RWPE2 (cell line): ENCODE measurements at regions not wholly inside any gene's neighbourhood (a gene's known extent, or its start where the extent isn't known, plus 50 kb on each side); places are given as distances from the start of the nearest gene placed in this dataset.

Source experiments
- ATAC-seq: fragments of 200-7000 bp; cut with Tn5 transposase; 3 replicates; pipeline ENCODE4 v1.9.1; 2021; ENCODE audit warnings: low read depth
- DNase-seq: peaks from one replicate; pipeline ENCODE4 v3.0.0-alpha.2; 2020; ENCODE audit warnings: low spot score
- H3K27ac ChIP-seq: fragments of 450-650 bp; 2 replicates; pipeline ENCODE4 v1.5.1; 2017; ENCODE audit warnings: mild to moderate bottlenecking; ENCODE audit not compliant: poor library complexity, severe bottlenecking
- H3K27me3 ChIP-seq: fragments of 250-450 bp; sonication (Bioruptor Pico); 2 replicates; pipeline ENCODE4 v1.5.1; 2021; ENCODE audit warnings: mild to moderate bottlenecking, moderate library complexity; ENCODE audit not compliant: insufficient read depth, poor library complexity, severe bottlenecking
- H3K36me3 ChIP-seq: fragments of 250-450 bp; sonication (Bioruptor Pico); 2 replicates; pipeline ENCODE4 v1.5.1; 2020; ENCODE audit warnings: low read depth, mild to moderate bottlenecking, moderate library complexity
- H3K4me1 ChIP-seq: fragments of 250-450 bp; sonication (Bioruptor Pico); 2 replicates; pipeline ENCODE4 v1.5.1; 2021; ENCODE audit warnings: mild to moderate bottlenecking, moderate library complexity; ENCODE audit not compliant: insufficient read depth, poor library complexity, severe bottlenecking
- H3K4me3 ChIP-seq: fragments of 250-450 bp; sonication (Bioruptor Pico); 2 replicates; pipeline ENCODE4 v1.5.1; 2021; ENCODE audit warnings: mild to moderate bottlenecking, moderate library complexity; ENCODE audit not compliant: severe bottlenecking
- H3K9me3 ChIP-seq: fragments of 250-450 bp; sonication (Bioruptor Pico); 2 replicates; pipeline ENCODE4 v1.5.1; 2021; ENCODE audit warnings: mild to moderate bottlenecking, moderate library complexity; ENCODE audit not compliant: severe bottlenecking
- CTCF ChIP-seq: fragments of 450-650 bp; IDR thresholded peaks from one replicate; pipeline ENCODE4 v1.5.1; 2017; ENCODE audit warnings: mild to moderate bottlenecking, moderate library complexity; ENCODE audit not compliant: poor library complexity, severe bottlenecking

GRCh38 chr11:130585545-130585944, 137.1 kb downstream of the ADAMTS15 start:
- no peak overlapping the region for H3K4me3 ChIP-seq
- no peak for TF ChIP-seq CTCF
- DNase-seq (no peak), ATAC-seq (peak; percentile 48)
- H3K27me3 ChIP-seq: no peaks in the 10 kb centered on the region
- peak overlapping the region; percentile 31 for H3K27ac ChIP-seq
- no peaks in the 10 kb centered on the region for H3K9me3 ChIP-seq
- no peaks in the 10 kb centered on the region for H3K36me3 ChIP-seq
- H3K4me1 ChIP-seq: peaks cover 13% of the 10 kb centered on the region

DNA sequence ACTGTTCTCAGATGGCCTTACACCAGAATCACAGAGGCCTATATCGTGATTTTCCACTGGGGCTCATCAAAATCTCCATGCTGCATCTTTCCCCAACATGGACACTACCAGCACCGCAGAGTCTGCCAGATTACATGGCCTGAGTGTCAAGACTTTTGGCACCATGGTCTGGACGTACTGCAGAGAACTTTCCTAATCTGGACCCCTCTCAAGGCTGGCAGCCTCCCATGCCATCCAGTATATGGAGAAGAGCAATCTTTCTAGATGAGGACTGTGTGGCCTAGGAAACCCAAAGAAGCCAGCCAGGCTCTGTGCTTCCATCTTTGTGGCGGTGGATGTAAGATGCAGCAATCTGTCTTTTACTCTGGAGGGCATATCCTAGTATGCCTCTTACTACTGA, 139.2 kb downstream of the ADAMTS15 start:
- no peaks in the 10 kb centered on the region for H3K9me3 ChIP-seq
- H3K4me3 ChIP-seq: no peak overlapping the region
- TF ChIP-seq CTCF: no peak

GRCh38 chr11:130588471-130588870, 140.0 kb downstream of the ADAMTS15 start:
- H3K9me3 ChIP-seq: no peaks in the 10 kb centered on the region
- H3K4me1 ChIP-seq: peaks cover 5% of the 10 kb centered on the region
- DNase-seq (no peak), ATAC-seq (no peak)
- no peaks in the 10 kb centered on the region for H3K36me3 ChIP-seq
- no peak overlapping the region for H3K27ac ChIP-seq
- no peaks in the 10 kb centered on the region for H3K27me3 ChIP-seq
- TF ChIP-seq CTCF: no peak
- no peak overlapping the region for H3K4me3 ChIP-seq

More for the DNA sequence above, 139.2 kb downstream of the ADAMTS15 start:
- no peaks in the 10 kb centered on the region for H3K36me3 ChIP-seq
- H3K27ac ChIP-seq: no peak overlapping the region
- no peaks in the 10 kb centered on the region for H3K27me3 ChIP-seq
- DNase-seq (no peak), ATAC-seq (no peak)
- peaks cover 5% of the 10 kb centered on the region for H3K4me1 ChIP-seq

DNA sequence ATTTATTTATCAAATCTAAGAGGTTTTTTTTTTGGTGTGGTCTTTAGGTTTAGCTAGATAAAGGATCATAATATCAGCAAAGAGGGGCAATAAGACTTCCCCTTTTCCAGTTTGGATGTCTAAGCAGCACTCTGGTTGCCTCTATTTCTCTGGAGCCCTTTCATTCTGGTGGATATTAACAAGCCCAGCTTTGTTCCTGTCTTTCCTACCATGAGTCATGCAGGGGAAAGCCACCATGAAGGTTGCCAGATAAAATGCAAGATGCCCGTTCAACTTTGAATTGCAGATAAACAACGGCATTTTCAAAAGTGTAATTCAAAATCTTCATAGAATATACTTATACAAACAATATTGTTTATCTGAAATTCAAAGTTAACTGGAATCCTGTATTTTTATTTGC, 143.6 kb downstream of the ADAMTS15 start:
- H3K27me3 ChIP-seq: no peaks in the 10 kb centered on the region
- no peak overlapping the region for H3K27ac ChIP-seq
- no peak overlapping the region for H3K4me3 ChIP-seq
- DNase-seq (no peak), ATAC-seq (0 out of 3 replicates have a peak, but pooled peaks have one; percentile 55)
- peaks cover 5% of the 10 kb centered on the region for H3K4me1 ChIP-seq
- no peak for TF ChIP-seq CTCF
- H3K36me3 ChIP-seq: no peaks in the 10 kb centered on the region
- no peaks in the 10 kb centered on the region for H3K9me3 ChIP-seq

DNA sequence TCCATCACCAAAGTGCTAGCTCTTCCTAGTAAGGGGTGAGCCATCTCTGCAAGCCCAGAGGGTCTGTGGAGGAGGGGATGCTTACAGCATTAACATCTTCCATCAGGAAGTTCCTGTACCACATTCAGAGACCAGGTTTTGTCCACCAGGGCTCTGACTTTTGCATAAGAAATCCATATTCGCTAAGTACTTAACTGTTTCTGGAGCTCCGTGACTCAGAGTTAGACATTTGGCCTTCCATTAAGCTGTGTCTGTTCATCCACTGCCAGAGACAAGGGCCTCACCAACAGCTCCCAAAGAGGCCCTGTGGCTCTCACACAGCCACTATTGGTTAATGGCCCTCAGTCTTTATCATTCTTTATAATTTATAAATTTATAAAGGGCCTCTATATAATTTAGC, 144.6 kb downstream of the ADAMTS15 start:
- no peaks in the 10 kb centered on the region for H3K9me3 ChIP-seq
- DNase-seq (no peak), ATAC-seq (no peak)
- no peak for TF ChIP-seq CTCF
- peaks cover 5% of the 10 kb centered on the region for H3K4me1 ChIP-seq
- H3K27ac ChIP-seq: no peak overlapping the region
- no peaks in the 10 kb centered on the region for H3K27me3 ChIP-seq
- H3K36me3 ChIP-seq: no peaks in the 10 kb centered on the region
- no peak overlapping the region for H3K4me3 ChIP-seq
